Fibroblast of lung (primary cell): ENCODE measurements at regions not wholly inside any gene's neighbourhood (a gene's known extent, or its start where the extent isn't known, plus 50 kb on each side); places are given as distances from the start of the nearest gene placed in this dataset.

ENCODE experiments used
- EZH2 ChIP-seq: IDR thresholded peaks from 2 replicates; pipeline ENCODE4 v1.5.1; 2012; ENCODE audit warnings: low read length, control low read depth, mild to moderate bottlenecking; ENCODE audit errors: missing control alignments
- TF ChIP-seq, protein P1 (sequence below), 2 donors: IDR thresholded peaks in 1 of 2; conservative IDR thresholded peaks in 1 of 2; 1 replicate in 1 of 2; 2 replicates in 1 of 2; pipeline ENCODE4 v1.5.1; 2011 to 2012; ENCODE audit warnings: low read length in 2 of 2, control low read depth in 1 of 2, inconsistent platforms in 1 of 2, low read depth in 1 of 2, mild to moderate bottlenecking in 1 of 2

DNA sequence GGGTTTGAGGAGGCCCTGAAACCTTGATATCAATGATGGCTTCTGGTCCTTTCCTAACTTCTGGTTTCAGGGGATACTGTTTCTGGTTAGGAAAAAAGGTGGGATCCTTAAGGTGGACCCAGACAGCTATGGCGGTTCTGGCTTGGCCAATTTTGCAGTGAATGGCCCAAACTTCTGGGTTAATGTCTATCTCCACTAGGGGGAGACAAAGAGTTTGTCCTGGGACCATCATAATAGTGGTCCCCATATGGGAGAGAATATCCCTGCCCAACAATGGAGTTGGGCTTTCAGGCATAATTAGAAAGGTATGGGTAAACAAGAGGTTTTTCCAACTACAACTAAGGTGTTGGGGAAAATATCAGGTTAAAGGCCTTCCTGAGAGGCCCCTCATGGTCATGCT lies 273.5 kb downstream of the CALCRL start:
- TF ChIP-seq, protein P1, sequence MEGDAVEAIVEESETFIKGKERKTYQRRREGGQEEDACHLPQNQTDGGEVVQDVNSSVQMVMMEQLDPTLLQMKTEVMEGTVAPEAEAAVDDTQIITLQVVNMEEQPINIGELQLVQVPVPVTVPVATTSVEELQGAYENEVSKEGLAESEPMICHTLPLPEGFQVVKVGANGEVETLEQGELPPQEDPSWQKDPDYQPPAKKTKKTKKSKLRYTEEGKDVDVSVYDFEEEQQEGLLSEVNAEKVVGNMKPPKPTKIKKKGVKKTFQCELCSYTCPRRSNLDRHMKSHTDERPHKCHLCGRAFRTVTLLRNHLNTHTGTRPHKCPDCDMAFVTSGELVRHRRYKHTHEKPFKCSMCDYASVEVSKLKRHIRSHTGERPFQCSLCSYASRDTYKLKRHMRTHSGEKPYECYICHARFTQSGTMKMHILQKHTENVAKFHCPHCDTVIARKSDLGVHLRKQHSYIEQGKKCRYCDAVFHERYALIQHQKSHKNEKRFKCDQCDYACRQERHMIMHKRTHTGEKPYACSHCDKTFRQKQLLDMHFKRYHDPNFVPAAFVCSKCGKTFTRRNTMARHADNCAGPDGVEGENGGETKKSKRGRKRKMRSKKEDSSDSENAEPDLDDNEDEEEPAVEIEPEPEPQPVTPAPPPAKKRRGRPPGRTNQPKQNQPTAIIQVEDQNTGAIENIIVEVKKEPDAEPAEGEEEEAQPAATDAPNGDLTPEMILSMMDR (conservative IDR thresholded peaks at IDR 0.05 in 1 of 2, IDR thresholded peaks at IDR 0.05 in 1 of 2; ENCODE audit: low read depth in 1 of 2, low read length in 2 of 2): peak; percentile 28 to 40
- no peak for TF ChIP-seq EZH2
